NOMO-1 treated with dmso at 0.1 percent for 144 hours (cell line): ENCODE measurements at regions not wholly inside any gene's neighbourhood (a gene's known extent, or its start where the extent isn't known, plus 50 kb on each side); places are given as distances from the start of the nearest gene placed in this dataset.
"Not testable (repeated sequence)": the region's sequence is repeated elsewhere in the genome, so short reads cannot be mapped to it uniquely, and the experiment has no call there.

Source experiments
- DNase-seq: peaks from one replicate; lab custom pipeline; 2025; ENCODE audit not compliant: unreplicated experiment; lab: John Stamatoyannopoulos, UW

DNA sequence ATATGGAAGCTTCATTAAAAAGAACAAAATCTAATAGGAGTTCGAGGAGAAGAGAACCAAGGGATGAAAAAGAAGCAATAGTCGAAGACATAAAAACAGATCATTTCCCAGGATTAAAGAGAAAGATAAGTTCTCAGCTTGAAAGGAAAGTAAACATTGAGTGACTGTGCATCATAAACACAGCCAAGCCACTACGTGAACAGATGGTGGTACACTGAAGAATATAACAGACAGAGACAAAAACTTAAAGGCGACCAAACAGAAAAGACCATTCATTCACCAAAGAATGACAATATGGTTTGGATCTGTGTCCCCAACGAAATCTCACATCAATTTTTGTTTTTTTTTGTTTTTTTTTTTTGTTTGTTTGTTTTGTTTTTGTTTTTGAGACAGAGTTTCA lies 210.8 kb upstream of the LINGO1 start:
- no peak for DNase-seq

DNA sequence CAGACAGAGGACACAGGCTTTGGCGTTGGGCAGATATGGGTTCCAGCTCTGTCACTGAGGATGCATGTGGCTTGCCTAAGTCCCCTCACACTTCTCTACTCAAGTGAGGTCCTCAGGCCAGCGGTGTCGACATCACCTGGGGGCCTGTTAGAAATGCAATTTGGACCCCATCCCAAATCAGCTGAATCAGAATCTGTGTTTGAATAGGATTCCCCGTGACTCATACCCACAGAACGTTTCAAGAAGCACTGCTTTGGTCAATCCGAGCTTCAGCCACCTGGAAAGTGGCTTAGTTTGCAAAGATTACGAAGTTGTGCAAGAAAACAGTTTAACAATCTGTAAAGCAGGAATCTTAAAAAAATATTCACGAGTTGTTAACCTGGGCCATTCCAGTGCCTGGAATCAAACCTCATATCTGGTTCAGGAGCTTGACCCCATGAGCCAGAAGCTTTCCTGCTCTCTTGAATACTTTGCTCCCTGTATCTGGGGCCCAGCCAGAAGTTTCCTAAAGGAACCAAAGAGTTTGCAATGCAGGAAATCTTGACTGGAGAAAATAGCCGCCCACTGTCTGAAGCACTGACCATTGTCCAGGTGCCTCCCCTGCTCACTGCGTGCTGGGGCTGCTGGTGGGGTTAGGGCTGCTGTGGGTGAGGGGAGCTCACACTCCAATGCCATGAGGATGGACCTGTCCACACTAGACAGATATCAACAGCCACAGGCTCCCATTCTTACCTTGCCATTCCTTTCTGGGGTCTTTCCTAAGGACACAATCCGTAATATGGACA lies 208.5 kb upstream of the LINGO1 start:
- no peak for DNase-seq

DNA sequence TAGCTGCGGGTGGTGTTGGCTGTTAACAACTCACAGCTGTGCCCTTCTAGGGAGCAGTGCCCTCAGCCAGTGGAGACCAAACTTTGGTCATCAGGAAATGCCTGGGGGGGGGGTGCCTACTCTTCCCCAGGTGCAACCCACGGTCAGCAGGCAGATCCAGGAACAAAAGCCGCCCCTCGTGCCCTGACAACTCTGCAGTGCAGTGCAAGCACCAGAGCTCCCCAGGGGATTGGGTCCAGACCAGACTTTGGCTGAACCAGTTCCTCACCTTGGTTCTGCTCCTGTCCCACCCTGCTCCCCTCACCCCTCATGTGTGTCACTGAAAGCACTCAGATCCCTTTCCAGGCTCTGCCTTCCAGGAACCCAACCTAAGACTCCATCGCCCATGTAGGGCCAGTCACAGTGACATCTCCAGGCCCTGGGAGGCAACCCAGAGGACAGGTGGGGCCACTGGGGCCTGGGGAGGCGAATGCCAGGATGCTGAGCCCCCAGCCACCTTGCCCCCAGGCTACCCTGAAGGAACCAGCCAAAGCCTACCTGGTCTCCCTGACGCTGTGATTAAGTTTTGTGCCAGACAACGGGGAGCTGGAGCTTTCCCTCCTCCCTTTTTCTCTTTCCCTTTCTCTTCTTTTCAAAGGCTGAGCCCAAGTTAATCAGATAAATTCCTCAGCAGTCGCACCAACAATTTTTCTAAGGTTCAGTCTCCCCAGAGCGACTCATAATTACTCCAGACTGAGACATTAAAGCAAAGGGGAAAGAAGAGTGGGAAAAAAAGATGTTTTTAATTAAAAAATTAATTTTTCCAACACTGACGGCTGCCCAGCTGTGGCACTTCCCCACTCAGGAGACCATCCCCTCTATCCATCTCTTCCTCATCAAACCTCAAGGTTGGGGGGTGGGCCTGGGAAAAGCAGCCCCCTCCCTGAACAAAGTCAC lies 207.5 kb upstream of the LINGO1 start:
- no peak for DNase-seq

DNA sequence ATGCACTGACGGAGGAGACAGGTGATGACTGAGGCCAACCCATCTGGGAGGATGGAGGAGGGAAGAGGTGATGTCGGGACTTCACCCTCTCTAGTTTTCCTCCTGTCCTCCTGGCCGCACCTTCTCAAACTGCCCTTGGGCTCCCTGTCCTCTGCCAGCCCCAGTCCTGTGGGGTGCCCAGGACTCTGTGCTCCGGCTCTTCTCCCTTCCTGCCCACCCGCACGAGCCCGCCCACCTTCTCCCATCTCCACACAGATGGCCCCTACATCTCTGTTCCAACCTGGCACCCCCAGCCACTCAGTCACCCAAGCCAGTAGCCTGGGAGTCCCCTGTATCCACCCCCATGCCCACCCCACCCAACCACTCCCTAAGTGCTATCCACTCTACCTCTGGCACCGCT lies 206.7 kb upstream of the LINGO1 start:
- DNase-seq = no peak

DNA sequence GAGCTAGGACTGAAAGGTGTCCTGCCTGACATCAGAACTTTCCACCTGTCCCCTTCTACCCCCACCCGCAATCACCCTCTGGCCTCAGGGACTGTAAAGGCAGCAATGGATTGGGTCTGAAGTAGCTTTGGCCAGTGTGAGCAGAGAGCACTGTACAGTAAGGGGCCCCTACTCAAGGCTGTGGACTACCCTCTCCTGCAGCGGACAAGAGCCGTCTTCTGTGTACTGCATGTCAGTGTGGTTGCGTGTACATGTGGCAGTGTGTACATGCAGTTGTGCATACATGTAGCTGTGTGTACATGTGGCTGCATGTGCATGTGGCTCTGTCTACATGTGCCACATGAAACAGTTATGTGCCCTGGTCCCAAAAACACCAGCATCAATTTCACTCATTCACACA lies 205.9 kb upstream of the LINGO1 start:
- DNase-seq = no peak

DNA sequence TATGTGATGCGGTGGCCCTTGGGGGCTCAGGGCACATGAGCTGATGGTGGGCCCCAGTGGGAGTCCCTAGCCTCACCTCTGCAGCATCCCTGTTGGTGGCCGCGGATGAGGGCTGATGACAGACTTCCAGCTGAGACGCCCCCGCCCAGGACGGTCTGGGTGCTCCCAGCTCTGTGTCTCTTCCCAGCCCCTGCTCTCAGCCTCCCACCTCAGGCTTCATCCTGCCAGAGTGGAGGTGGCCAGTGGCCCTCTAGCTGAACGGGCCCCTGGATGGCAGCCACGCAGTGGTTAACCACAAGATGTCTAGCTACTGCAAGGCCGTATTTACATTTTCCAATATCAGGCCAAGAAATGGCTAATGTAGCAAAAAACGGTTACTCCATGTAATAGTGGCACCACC lies 205.3 kb upstream of the LINGO1 start:
- no peak for DNase-seq

DNA sequence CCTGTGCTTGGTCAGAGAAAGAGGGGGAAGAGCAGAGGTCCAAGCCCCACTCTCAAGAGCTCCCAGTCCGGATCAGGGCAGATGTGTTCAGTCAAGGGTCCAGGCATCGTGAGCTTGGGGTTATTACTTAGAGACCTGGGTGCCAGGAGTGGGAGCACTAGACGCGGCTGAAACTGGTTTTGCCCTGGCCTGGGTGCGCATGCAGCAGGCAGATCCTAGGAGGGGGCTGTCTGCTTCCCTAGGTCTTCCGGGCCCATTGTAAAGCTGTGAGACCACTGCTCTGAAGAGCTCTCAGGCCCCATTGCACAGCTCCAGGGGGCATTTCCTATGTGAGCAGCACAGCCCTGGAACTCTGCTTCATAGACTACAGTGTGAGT lies 204.9 kb upstream of the LINGO1 start:
- DNase-seq = no peak

DNA sequence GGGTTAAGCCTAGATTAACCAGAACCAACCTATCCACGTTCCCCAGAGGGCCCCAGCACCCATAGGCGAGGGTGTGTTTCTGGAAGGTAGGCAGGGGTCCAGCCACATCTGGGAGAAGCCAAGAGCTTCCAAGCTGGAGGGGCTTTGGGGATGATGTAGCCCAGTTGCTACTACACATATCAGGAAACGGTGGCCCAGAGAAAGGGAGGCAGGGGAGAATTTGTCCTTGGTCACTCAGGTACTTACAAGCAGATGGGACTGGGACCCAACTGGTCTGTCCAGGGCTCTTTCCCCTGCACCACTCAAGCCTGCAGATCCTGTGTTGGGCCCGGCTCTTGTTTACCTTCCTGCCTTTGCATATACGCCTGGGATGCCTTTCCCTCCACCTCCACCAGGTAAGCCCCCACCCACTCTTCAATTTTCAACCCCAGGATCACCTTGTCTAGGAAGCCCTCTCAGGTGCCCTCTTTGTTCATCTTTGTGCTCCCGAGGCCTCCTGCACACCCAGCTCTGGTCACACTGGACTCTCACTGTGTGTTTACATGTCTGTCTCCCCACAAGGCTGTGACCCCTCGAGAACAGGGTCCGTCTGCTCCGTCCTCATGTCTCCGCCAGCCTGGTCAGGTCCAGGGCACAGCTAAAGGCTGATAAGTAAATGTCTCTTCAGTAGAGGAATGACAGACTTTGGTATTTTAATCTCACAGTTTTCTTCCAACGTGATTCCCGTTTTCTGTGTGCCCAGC lies 204.4 kb upstream of the LINGO1 start:
- DNase-seq = no peak

DNA sequence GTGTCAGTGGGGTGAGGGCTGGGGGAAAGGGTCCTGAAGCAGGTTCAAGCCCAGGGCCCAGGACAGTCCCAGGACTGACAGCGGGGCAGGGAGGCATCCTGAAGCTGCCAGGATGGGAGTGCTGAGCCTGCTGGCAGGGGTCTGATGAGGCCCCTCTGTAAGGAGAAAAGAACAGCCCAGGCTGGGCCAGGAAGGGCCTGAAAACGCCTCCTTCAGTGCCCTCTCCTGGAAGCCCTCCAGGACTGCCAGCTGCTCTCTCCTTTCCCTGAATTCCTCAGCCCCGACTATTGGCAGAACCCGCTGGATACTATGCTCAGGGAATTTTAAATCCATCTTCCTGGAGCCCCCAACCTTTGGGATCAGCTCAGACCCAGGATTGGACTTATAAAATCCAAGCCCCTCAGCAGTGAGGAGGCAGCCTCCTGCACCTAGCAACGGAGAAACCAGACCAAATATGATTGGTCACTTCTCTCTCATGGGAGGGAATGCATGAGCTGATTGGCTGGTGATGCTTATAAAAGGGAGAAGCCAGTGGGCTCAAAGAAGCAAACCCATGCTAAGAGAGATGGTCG lies 203.5 kb upstream of the LINGO1 start:
- DNase-seq = no peak

DNA sequence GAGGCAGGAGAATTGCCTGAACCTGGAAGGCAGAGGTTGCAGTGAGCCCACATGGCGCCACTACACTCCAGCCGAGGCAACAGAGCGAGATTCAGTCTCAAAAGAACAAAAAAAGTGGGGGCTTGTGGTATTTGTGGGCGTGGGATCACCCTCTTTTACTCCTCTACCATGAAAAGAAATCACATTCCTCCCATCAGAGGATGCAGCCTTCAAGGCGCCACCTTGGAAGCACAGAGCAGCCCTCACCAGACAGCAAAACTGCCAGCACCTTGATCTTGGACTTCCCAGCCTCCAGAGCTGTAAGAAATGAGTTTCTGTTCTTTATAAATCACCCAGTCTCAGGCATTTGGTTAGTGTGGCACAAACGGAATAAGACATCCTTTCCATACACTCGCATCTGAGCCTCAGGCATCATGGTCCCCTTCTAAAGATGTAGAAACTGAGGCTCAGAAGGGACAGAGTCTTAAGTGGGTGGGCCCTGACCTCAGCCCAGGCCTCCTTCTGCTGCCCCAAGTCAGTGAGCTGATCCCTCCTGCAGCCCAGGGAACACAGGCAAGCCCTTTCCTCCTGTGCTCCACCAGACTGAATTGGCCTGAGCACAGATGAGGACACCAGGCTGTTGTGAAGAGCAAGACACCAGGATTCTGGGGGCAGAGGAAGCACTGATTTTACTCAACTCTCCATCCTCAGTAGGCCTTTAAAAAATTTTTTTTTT lies 201.7 kb upstream of the LINGO1 start:
- no peak for DNase-seq

DNA sequence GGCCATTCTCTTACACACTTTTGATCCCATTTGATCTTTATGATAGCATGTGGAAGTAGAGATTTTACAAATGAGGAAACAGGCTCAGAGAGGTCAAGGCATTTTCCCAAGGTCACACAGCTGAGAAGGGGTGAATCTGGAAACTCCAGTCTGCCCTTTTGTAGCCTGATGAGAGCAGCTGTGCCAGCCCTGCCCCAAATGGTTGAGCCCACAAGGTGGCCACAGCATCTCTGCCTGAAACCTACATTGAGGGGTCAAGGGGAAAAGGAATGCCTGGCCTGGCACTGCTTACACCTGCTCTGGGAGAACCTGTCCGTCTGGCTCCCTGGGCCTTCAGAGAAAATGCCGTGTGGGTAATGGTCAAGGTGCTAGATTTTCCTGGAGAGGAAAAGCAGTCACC lies 200.2 kb upstream of the LINGO1 start:
- DNase-seq = no peak

DNA sequence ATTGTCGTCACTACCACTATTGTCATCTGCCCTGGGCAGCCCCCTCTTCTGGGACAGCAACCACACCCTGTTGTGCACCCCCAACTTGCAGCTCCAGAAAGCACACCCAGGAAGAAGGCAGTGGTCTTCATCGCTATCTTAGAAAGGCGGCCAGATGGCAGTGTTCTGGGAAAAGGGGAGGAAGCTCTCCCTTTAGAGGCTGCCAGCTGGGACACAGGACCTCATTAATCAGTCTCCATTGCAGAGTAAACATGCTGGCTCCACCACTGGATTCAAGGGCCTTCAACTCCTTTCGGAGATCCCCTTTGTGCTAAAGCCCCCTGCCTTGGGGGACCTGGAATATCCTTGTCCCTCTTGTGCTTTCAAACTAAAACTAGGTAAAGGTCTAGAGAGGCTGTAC lies 199.3 kb upstream of the LINGO1 start:
- no peak for DNase-seq

DNA sequence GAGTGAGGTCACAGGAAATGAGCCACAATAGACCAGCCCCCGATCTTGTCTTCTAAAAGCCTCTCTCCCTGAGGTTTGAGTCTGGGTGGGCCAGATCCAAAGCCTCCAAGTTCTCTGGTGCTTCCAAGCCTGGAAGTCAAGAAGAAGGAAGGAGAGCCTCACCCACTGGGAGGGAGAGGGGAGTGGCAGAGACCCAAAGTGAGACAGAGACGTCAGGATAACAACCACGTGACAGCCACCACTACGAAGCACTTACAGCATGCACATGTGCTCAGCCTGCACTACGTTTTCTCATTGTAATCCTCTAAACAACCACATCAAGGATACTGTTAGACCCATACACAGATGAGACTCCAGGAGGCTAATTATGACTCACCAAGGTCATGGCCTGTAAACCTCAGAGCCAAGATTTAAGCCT lies 197.3 kb upstream of the LINGO1 start:
- no peak for DNase-seq

DNA sequence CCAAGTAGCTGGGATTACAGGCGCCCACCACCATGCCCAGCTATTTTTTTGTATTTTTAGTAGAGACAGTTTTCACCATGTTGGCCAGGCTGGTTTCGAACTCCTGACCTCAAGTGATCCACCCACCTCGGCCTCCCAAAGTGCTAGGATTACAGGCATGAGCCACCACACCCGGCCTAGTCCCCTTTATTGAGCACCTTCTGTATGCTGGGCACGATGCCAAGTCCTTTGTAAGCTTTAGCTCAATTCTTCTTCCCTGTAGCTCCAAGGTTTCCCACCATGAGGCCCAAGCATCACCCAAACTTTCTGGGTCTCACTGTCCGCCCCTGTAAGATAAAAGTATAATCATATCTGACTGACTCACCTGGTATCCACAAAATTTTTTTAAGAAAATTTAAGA lies 196.6 kb upstream of the LINGO1 start:
- DNase-seq = not testable (repeated sequence)

DNA sequence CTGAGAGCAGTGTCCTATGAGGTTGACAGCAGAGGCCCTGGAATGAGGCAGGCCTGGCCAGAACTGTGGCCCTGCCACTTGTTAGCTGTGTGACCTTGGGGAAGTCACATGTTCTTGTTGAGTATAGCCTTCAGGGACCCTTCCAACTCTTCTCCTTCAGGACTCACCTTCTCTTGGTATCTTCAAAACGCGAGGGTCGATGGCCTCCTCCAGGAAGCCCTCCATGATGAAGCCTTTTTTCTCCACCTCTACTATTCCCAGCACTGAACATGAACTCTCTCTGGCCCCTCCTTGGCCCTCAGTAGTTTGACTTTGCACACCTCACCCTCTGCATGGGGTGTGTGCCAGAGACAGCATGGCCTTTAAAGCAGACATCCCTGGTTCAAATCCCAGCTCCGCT lies 195.1 kb upstream of the LINGO1 start:
- DNase-seq = no peak

DNA sequence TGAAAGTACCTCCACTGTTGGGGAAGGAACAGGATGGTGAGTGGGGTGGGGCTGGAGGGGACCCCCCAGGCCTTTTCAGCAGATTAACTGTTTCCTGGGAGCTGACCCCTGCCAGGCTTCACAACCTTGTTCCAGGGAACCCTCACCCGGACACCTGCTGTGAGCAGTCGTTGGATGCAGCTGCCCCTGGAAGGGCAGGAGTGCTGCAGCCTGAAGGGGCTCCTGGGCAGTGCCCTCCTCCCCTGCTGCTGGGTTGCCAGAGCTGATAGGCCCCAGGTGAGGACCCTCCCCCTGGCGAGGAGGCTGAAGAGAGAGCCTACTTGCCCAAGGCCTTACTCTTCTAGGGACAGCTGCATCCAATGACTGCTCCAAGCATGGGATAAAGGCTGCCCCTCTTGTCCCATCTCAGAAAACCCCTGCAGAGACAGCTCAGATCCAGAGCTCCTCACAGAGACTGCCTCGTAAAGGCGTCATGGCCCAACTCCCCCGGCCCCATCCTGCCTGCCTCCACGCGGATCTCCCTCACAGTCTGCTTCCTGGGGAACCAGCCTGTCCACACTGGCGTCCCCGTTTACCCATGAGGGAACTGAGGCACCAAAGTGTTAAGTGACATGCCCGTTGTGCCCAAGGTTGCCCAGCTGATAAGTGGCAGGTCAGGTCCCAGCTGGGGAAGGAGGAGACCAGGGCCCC lies 193.4 kb upstream of the LINGO1 start:
- DNase-seq = no peak

DNA sequence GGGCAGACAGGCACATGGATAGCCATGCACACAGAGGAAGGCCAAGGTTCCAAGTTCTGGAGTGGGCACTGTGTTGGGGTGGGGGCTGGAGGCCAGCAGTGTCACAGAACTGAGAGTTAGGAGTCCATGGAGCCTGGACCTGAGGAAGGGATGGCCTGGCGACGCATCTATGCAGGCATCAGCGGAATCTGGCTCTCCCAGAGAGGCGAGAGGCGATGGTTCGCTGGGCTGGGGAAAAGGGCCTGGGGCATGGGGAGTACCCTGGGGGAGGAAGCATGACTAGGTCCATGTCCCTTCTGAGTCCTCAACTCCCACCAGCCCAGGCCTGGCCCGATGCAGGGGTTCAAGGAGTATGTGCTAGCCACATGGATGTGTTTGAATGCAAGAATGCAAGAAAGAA lies 192.8 kb upstream of the LINGO1 start:
- DNase-seq = no peak

DNA sequence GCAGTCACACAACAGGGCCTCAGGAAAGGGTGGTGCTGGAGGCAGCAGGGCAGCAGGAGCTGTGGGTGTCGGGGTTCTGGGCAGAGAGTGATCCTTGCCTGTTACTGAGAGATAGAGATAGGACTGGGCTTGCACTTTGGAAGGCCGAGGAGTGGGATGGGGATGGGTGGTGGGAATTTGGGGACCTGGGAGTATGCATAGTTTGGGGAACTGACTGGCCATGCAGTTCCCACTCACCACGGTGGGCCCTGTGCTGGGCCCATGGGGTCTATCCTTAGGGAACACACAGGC lies 192.5 kb upstream of the LINGO1 start:
- no peak for DNase-seq

DNA sequence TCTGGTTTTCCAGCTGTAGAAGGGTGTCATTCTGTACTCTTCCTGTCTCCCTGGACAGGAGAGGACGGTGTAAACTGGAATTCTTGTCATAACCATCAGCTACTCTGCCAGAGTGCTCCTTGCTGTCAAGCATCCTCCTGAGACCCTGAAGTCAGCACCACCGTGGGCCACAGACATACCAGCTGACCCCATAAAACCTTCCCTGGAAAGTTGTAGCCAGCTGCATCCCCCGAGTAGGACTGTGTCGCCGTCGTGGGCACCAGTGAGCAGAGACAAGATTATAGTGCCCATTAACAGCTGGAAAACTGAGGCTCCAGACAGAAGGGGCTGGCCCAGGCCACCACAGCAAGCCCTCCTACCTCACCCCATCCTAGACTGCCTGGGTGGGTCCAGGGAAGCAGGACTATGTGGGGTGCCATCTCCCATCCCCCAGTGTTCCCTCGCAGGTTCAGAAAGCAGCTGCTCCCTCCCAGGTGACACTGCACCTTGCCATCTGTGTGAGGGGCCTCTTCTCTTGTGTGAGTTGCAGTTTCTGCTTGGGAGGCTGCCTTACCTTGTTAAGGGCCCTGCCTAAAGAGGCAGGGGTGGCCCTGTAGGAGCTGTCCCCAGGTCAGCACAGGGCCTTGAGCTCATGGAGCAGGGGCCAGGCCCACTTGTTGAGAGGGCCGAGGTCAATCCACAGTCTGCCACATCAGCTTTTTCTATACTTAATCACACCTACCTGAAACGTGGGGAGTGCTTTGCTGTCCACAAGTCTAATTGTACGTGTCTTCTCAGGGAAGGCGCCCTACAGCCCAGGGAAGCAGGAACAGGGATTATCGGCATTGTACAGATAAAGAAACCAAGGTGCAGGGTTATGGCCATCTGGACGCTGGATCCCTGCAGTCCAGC lies 191.9 kb upstream of the LINGO1 start:
- DNase-seq = no peak
